ENCODE measurements at regions not wholly inside any gene's neighbourhood (a gene's known extent, or its start where the extent isn't known, plus 50 kb on each side); places are given as distances from the start of the nearest gene placed in this dataset.

- CTCF ChIA-PET: no interaction called here
- 7% methylated on average over 10 of the region's 10 CpGs for WGBS (ENCODE audit: insufficient coverage, insufficient replicate concordance, low lambda C conversion rate, missing lambda C conversion rate)
- POLR2A ChIA-PET: no interaction called here
- ATAC-seq: no peak
- no peaks in the 10 kb centered on the region for H3K27me3 ChIP-seq (replicated peaks in 1 of 2; ENCODE audit: control insufficient read depth in 2 of 2, insufficient read depth in 2 of 2, low read length in 1 of 2)
- H3K4me3 ChIP-seq: no peak overlapping the region
- no peaks in the 10 kb centered on the region; the same call in 2 of the 3 replicates for H3K9me3 ChIP-seq (replicated peaks; ENCODE audit: control insufficient read depth, insufficient read depth, low read length)
- in situ Hi-C loops (cut with MboI): no loop called here
- no peaks in the 10 kb centered on the region for H4K20me1 ChIP-seq (ENCODE audit: control insufficient read depth, insufficient read depth)
- DNase-seq (ENCODE audit: low read depth, low spot score): no peak
- TF ChIP-seq EZH2 (IDR thresholded peaks at IDR 0.05; ENCODE audit: borderline replicate concordance, control insufficient read depth, low read depth, low read length) (no peak), REST (IDR thresholded peaks at IDR 0.05; ENCODE audit: low read depth, low read length) (no peak), STAT3 (IDR thresholded peaks at IDR 0.05; ENCODE audit: low read depth, low read length) (no peak), ESRRA (IDR thresholded peaks at IDR 0.05; ENCODE audit: low read length) (no peak), ZNF384 (IDR thresholded peaks at IDR 0.05; ENCODE audit: borderline replicate concordance, low read depth, low read length) (no peak), FOXM1 (IDR thresholded peaks at IDR 0.05; ENCODE audit: low read depth, low read length) (no peak), STAT1 (conservative IDR thresholded peaks at IDR 0.05) (no peak), FOXK2 (IDR thresholded peaks at IDR 0.05) (no peak), HDAC6 (IDR thresholded peaks at IDR 0.05; ENCODE audit: unreplicated experiment) (no peak)
- H3K9ac ChIP-seq (ENCODE audit: control insufficient read depth, insufficient read depth, low read length): no peak overlapping the region
- H2AFZ ChIP-seq (ENCODE audit: control insufficient read depth, low read depth, low read length): no peak overlapping the region
- no peaks in the 10 kb centered on the region for H3K4me1 ChIP-seq (ENCODE audit: control insufficient read depth, insufficient read depth, low read length)
- no peaks in the 10 kb centered on the region for H3K79me2 ChIP-seq (ENCODE audit: control insufficient read depth, insufficient read depth, low read length)
- H3K27ac ChIP-seq (ENCODE audit: control insufficient read depth, insufficient read depth): no peak overlapping the region
- FAIRE-seq: no peak
- H3K36me3 ChIP-seq (ENCODE audit: control insufficient read depth in 2 of 2, insufficient read depth in 2 of 2, low read length in 1 of 2): no peaks in the 10 kb centered on the region
- no TSS peak for BruUV-seq (replicated peaks)
- no peak overlapping the region for H3K4me2 ChIP-seq (ENCODE audit: control insufficient read depth, insufficient read depth)
- RAD21 ChIA-PET (ENCODE audit: unreplicated experiment): no interaction called here
- intact Hi-C loops (cut with micrococcal nuclease; ENCODE audit: unreplicated experiment): no loop called here
- SMC1A ChIA-PET (ENCODE audit: uncharacterized antibody, unreplicated experiment): no interaction called here
Measured at GRCh38 chr5:3304346-3304745, 291.3 kb upstream of the IRX1 start.
